ENCODE measurements at regions not wholly inside any gene's neighbourhood (a gene's known extent, or its start where the extent isn't known, plus 50 kb on each side); places are given as distances from the start of the nearest gene placed in this dataset.

- DNase-seq = no peak
Observed at GRCh38 chr13:40377783-40378182, 288.7 kb downstream of the FOXO1 start.

- no peak for DNase-seq
Observed at GRCh38 chr13:40379196-40379595, 287.2 kb downstream of the FOXO1 start.

- DNase-seq = no peak
Observed at GRCh38 chr13:40379794-40380578, 286.5 kb downstream of the FOXO1 start.

GRCh38 chr13:40381935-40382764, 284.3 kb downstream of the FOXO1 start:
- no peak for DNase-seq

- DNase-seq = no peak
Observed at GRCh38 chr13:40383132-40383531, 283.3 kb downstream of the FOXO1 start.

GRCh38 chr13:40383885-40384284, 282.6 kb downstream of the FOXO1 start:
- no peak for DNase-seq

GRCh38 chr13:40384976-40385857, 281.2 kb downstream of the FOXO1 start:
- no peak for DNase-seq

GRCh38 chr13:40385858-40386180, 280.6 kb downstream of the FOXO1 start:
- no peak for DNase-seq

- DNase-seq = no peak
Observed at GRCh38 chr13:40386586-40386985, 279.9 kb downstream of the FOXO1 start.

GRCh38 chr13:40387775-40388174, 278.7 kb downstream of the FOXO1 start:
- DNase-seq = no peak

GRCh38 chr13:40388617-40389016, 277.8 kb downstream of the FOXO1 start:
- DNase-seq = no peak

GRCh38 chr13:40389081-40389641, 277.3 kb downstream of the FOXO1 start:
- no peak for DNase-seq

GRCh38 chr13:40390401-40390916, 276.0 kb downstream of the FOXO1 start:
- no peak for DNase-seq

- no peak for DNase-seq
Observed at GRCh38 chr13:40391788-40392187, 274.7 kb downstream of the FOXO1 start.

- DNase-seq = no peak
Observed at GRCh38 chr13:40394304-40394985, 272.0 kb downstream of the FOXO1 start.

GRCh38 chr13:40398065-40398464, 268.4 kb downstream of the FOXO1 start:
- no peak for DNase-seq

- DNase-seq = no peak
Observed at GRCh38 chr13:40399756-40400155, 266.7 kb downstream of the FOXO1 start.

GRCh38 chr13:40401911-40402776, 264.3 kb downstream of the FOXO1 start:
- no peak for DNase-seq

- no peak for DNase-seq
Observed at GRCh38 chr13:40402931-40403431, 263.5 kb downstream of the FOXO1 start.

GRCh38 chr13:40403509-40404241, 262.8 kb downstream of the FOXO1 start:
- DNase-seq = no peak

Measured in NCI-H1105 (cell line).